ENCODE measurements at regions not wholly inside any gene's neighbourhood (a gene's known extent, or its start where the extent isn't known, plus 50 kb on each side); places are given as distances from the start of the nearest gene placed in this dataset.

DNA sequence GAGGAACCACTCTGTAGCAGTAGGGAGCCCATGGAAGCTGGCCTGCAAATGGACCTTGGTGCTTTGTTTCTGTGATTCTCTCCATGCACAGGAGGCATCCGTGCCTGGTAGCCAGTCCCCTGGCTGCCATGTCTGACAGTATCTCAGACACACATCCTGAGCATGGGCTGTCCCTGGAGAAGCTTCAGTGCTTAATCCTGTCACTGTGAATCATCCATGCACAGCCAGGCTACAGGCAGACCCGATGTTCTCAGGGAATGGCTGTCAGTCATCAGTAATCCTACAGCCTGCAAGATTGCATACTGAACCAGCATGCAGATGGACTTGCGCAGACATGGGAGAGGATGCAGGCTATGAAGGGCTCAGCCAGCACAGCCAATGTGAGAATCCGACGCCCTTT lies 606.3 kb upstream of the PLXNA2 start:
- TF ChIP-seq SIN3A (IDR thresholded peaks at IDR 0.05; ENCODE audit: borderline replicate concordance, insufficient read depth, low read length) (no peak), TAF1 (IDR thresholded peaks at IDR 0.05; ENCODE audit: borderline replicate concordance, insufficient read depth, low read length) (no peak), POLR2AphosphoS5 (IDR thresholded peaks at IDR 0.05; ENCODE audit: low read depth, low read length) (no peak)
- TF ChIP-seq, protein P1, sequence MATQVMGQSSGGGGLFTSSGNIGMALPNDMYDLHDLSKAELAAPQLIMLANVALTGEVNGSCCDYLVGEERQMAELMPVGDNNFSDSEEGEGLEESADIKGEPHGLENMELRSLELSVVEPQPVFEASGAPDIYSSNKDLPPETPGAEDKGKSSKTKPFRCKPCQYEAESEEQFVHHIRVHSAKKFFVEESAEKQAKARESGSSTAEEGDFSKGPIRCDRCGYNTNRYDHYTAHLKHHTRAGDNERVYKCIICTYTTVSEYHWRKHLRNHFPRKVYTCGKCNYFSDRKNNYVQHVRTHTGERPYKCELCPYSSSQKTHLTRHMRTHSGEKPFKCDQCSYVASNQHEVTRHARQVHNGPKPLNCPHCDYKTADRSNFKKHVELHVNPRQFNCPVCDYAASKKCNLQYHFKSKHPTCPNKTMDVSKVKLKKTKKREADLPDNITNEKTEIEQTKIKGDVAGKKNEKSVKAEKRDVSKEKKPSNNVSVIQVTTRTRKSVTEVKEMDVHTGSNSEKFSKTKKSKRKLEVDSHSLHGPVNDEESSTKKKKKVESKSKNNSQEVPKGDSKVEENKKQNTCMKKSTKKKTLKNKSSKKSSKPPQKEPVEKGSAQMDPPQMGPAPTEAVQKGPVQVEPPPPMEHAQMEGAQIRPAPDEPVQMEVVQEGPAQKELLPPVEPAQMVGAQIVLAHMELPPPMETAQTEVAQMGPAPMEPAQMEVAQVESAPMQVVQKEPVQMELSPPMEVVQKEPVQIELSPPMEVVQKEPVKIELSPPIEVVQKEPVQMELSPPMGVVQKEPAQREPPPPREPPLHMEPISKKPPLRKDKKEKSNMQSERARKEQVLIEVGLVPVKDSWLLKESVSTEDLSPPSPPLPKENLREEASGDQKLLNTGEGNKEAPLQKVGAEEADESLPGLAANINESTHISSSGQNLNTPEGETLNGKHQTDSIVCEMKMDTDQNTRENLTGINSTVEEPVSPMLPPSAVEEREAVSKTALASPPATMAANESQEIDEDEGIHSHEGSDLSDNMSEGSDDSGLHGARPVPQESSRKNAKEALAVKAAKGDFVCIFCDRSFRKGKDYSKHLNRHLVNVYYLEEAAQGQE (IDR thresholded peaks at IDR 0.05; ENCODE audit: insufficient read depth in 1 of 2, low read depth in 2 of 2, low read length in 2 of 2), result no peak

All from PFSK-1 (cell line).